ENCODE measurements at regions not wholly inside any gene's neighbourhood (a gene's known extent, or its start where the extent isn't known, plus 50 kb on each side); places are given as distances from the start of the nearest gene placed in this dataset.
A peak's percentile ranks its signal among the peaks of the same experiment; 100 is the strongest.

- no peak for DNase-seq
Measured at GRCh38 chr4:119696963-119697362, 68.4 kb upstream of the PDE5A start.

- DNase-seq: no peak
Measured at GRCh38 chr4:119695216-119695615, 66.6 kb upstream of the PDE5A start.

DNA sequence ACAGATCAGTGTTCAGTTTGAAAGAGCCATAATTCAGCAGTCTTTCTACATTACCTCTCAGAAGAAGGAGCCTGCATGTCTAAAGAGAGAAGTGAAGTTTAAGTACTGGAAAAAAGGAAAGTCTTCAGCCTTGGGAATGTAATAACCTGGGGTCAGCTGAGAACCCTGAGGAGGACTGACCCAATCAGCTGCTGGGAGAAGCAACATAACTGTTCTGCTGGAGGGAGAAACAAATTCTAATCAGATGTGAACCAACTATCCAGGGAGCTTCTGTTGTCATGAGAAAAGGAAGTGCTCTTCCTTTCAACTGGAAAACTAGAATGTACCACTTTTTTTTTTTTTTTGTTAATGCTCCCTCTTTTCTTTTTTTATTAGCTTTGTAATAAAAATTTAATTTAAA is 64.5 kb upstream of the PDE5A start:
- no peak for DNase-seq

DNA sequence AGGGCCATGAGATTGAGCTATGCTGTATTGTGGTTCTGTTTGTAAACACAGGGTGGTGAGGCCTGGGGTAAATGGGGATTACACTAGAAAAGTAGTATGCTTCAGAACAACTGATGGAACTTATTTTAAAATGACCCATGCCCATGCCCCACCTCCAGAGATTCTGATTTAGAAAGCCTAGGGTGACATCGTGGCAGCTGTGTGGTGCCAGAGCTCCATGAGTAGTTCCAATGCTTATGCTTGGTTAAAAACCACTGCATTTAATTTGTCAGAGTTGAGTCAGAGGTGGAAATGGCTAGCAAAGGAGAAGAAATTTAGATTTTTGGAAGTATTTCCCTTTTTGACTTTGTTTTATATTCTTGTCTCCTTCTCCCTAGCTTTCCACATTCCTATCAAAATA is 63.4 kb upstream of the PDE5A start:
- no peak for DNase-seq

GRCh38 chr4:119690871-119691270 is 62.3 kb upstream of the PDE5A start:
- DNase-seq: no peak

GRCh38 chr4:119688446-119688845 is 59.8 kb upstream of the PDE5A start:
- DNase-seq: no peak

- no peak for DNase-seq
Measured at GRCh38 chr4:119684463-119684862, 55.9 kb upstream of the PDE5A start.

- no peak for DNase-seq
Measured at GRCh38 chr4:119683518-119683917, 54.9 kb upstream of the PDE5A start.

- DNase-seq: peak in 1 of 3 experiments; percentile 31
Measured at GRCh38 chr4:119682099-119682498, 53.5 kb upstream of the PDE5A start.

DNA sequence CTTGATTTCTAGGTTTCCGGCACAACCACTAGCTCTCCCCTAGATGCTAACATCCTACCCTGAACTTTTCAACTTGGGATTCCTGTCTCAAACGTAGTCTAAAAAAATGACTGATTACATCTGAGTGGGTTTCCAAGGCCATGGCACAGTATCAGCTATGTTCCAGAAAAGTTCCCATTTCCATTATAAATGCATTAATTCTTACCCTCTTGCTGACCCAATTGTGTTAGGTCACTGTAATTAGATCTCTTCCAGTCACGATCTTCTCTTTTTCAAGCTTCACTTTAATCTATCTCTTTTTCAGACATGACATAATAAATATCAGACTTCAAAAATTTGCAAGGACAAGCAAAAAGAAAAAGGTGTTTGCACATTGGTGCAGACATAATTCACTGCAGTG is 50.6 kb upstream of the PDE5A start:
- no peak for DNase-seq

DNA sequence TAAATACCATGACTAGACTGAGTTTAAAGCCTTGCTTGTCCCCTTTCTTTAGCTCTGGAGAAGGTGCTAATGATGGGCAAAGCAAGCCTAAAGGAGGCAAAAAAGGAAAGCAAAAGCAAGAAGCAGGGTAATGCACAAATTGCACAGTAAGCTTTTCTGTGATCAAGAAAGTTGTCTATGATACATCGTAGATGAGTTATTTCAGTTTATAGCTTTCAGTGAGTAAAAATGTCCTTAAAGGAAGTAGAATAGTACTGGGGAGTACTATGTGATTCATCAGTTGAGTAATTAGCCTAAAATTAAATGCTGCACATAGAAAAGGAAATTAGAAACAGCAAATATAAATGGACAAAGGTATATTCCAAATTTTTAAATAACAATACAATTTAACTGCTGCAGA is 50.2 kb upstream of the PDE5A start:
- no peak for DNase-seq
